Renal pelvis (tissue), 1 donor: ENCODE measurements at regions not wholly inside any gene's neighbourhood (a gene's known extent, or its start where the extent isn't known, plus 50 kb on each side); places are given as distances from the start of the nearest gene placed in this dataset.

Source experiments
- DNase-seq: peaks from one replicate; pipeline ENCODE4 v3.0.0-alpha.2; 2013

- DNase-seq: no peak
These were observed 130.2 kb upstream of the PTGFR start for GRCh38 chr1:78360584-78360983.

GRCh38 chr1:78367700-78368099 is 123.1 kb upstream of the PTGFR start:
- no peak for DNase-seq

- no peak for DNase-seq
These were observed 121.2 kb upstream of the PTGFR start for GRCh38 chr1:78369546-78369945.

- no peak for DNase-seq
These were observed 120.4 kb upstream of the PTGFR start for GRCh38 chr1:78370356-78370755.

GRCh38 chr1:78370779-78371482 is 119.8 kb upstream of the PTGFR start:
- no peak for DNase-seq

- no peak for DNase-seq
These were observed 117.1 kb upstream of the PTGFR start for GRCh38 chr1:78373676-78374075.

GRCh38 chr1:78375996-78376395 is 114.8 kb upstream of the PTGFR start:
- no peak for DNase-seq

GRCh38 chr1:78377356-78377928 is 113.3 kb upstream of the PTGFR start:
- DNase-seq: no peak

- no peak for DNase-seq
These were observed 106.9 kb upstream of the PTGFR start for GRCh38 chr1:78383923-78384322.

GRCh38 chr1:78385744-78386462 is 104.9 kb upstream of the PTGFR start:
- no peak for DNase-seq

GRCh38 chr1:78387201-78387600 is 103.6 kb upstream of the PTGFR start:
- DNase-seq: no peak

GRCh38 chr1:78387871-78388270 is 102.9 kb upstream of the PTGFR start:
- no peak for DNase-seq

GRCh38 chr1:78388275-78388674 is 102.5 kb upstream of the PTGFR start:
- DNase-seq: no peak

- no peak for DNase-seq
These were observed 89.6 kb upstream of the PTGFR start for GRCh38 chr1:78401148-78401547.

GRCh38 chr1:78408192-78408591 is 82.6 kb upstream of the PTGFR start:
- no peak for DNase-seq

- no peak for DNase-seq
These were observed 82.0 kb upstream of the PTGFR start for GRCh38 chr1:78408810-78409209.

GRCh38 chr1:78410643-78411042 is 80.1 kb upstream of the PTGFR start:
- no peak for DNase-seq

- DNase-seq: no peak
These were observed 79.1 kb upstream of the PTGFR start for GRCh38 chr1:78411707-78412106.

GRCh38 chr1:78415165-78415564 is 75.6 kb upstream of the PTGFR start:
- no peak for DNase-seq

- DNase-seq: no peak
These were observed 71.5 kb upstream of the PTGFR start for GRCh38 chr1:78419309-78419708.

- DNase-seq: no peak
These were observed 70.6 kb upstream of the PTGFR start for GRCh38 chr1:78420181-78420580.

- no peak for DNase-seq
These were observed 70.1 kb upstream of the PTGFR start for GRCh38 chr1:78420688-78421087.

GRCh38 chr1:78424720-78425119 is 66.1 kb upstream of the PTGFR start:
- DNase-seq: no peak
